ENCODE measurements at regions not wholly inside any gene's neighbourhood (a gene's known extent, or its start where the extent isn't known, plus 50 kb on each side); places are given as distances from the start of the nearest gene placed in this dataset.

DNA sequence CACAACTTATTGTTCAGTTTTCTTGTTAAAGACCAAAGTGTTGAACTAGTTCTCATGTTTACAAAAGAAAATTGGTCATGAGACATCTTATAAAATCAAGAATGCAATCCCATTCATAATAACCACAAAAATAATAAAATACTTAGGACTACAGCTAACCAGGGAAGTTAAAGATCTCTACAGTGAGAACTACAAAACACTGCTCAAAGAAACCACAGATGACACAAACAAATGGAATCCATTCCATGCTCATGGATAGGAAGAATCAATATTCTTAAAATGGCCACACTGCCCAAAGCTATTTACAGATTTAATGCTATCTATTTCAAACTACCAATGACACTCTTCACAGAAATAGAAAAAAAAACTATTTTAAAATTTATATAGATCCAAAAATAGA lies 1354.8 kb upstream of the CDH2 start:
- TF ChIP-seq, protein P1, sequence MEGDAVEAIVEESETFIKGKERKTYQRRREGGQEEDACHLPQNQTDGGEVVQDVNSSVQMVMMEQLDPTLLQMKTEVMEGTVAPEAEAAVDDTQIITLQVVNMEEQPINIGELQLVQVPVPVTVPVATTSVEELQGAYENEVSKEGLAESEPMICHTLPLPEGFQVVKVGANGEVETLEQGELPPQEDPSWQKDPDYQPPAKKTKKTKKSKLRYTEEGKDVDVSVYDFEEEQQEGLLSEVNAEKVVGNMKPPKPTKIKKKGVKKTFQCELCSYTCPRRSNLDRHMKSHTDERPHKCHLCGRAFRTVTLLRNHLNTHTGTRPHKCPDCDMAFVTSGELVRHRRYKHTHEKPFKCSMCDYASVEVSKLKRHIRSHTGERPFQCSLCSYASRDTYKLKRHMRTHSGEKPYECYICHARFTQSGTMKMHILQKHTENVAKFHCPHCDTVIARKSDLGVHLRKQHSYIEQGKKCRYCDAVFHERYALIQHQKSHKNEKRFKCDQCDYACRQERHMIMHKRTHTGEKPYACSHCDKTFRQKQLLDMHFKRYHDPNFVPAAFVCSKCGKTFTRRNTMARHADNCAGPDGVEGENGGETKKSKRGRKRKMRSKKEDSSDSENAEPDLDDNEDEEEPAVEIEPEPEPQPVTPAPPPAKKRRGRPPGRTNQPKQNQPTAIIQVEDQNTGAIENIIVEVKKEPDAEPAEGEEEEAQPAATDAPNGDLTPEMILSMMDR (tag by site-specific recombination; IDR thresholded peaks at IDR 0.05) = no peak
- TF ChIP-seq ZNF830 (tag by site-specific recombination; IDR thresholded peaks at IDR 0.05; ENCODE audit: low read depth) (no peak), ZNF174 (tag by site-specific recombination; IDR thresholded peaks at IDR 0.05) (no peak), ZNF221 (tag by site-specific recombination; IDR thresholded peaks at IDR 0.05; ENCODE audit: borderline replicate concordance) (no peak), RBAK (tag by site-specific recombination; IDR thresholded peaks at IDR 0.05) (no peak), ZNF133 (tag by site-specific recombination; IDR thresholded peaks at IDR 0.05) (no peak), KLF16 (tag by site-specific recombination; IDR thresholded peaks at IDR 0.05) (no peak)
- TF ChIP-seq, protein P2, sequence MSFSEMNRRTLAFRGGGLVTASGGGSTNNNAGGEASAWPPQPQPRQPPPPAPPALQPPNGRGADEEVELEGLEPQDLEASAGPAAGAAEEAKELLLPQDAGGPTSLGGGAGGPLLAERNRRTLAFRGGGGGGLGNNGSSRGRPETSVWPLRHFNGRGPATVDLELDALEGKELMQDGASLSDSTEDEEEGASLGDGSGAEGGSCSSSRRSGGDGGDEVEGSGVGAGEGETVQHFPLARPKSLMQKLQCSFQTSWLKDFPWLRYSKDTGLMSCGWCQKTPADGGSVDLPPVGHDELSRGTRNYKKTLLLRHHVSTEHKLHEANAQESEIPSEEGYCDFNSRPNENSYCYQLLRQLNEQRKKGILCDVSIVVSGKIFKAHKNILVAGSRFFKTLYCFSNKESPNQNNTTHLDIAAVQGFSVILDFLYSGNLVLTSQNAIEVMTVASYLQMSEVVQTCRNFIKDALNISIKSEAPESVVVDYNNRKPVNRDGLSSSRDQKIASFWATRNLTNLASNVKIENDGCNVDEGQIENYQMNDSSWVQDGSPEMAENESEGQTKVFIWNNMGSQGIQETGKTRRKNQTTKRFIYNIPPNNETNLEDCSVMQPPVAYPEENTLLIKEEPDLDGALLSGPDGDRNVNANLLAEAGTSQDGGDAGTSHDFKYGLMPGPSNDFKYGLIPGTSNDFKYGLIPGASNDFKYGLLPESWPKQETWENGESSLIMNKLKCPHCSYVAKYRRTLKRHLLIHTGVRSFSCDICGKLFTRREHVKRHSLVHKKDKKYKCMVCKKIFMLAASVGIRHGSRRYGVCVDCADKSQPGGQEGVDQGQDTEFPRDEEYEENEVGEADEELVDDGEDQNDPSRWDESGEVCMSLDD (tag by site-specific recombination; IDR thresholded peaks at IDR 0.05) = no peak
- TF ChIP-seq, protein P3, sequence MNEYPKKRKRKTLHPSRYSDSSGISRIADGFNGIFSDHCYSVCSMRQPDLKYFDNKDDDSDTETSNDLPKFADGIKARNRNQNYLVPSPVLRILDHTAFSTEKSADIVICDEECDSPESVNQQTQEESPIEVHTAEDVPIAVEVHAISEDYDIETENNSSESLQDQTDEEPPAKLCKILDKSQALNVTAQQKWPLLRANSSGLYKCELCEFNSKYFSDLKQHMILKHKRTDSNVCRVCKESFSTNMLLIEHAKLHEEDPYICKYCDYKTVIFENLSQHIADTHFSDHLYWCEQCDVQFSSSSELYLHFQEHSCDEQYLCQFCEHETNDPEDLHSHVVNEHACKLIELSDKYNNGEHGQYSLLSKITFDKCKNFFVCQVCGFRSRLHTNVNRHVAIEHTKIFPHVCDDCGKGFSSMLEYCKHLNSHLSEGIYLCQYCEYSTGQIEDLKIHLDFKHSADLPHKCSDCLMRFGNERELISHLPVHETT (tag by site-specific recombination; IDR thresholded peaks at IDR 0.05) = no peak
